Parathyroid adenoma (tissue), 2 donors: ENCODE measurements at regions not wholly inside any gene's neighbourhood (a gene's known extent, or its start where the extent isn't known, plus 50 kb on each side); places are given as distances from the start of the nearest gene placed in this dataset.
"Not testable (repeated sequence)": the region's sequence is repeated elsewhere in the genome, so short reads cannot be mapped to it uniquely, and the experiment has no call there.

ENCODE experiments used
- H2AFZ ChIP-seq: fragments of 300-600 bp; sonication (generic); one replicate; pipeline ENCODE4 v1.7.0; 2017; ENCODE audit warnings: antibody characterized with exemption, mild to moderate bottlenecking
- H3K27ac ChIP-seq: fragments of 300-600 bp; sonication (generic); one replicate; pipeline ENCODE4 v1.7.0; 2017
- H3K27me3 ChIP-seq: fragments of 300-600 bp; sonication (generic); one replicate; pipeline ENCODE4 v1.7.0; 2017; ENCODE audit warnings: low read length; ENCODE audit not compliant: control insufficient read depth, insufficient read depth
- H3K36me3 ChIP-seq: fragments of 300-600 bp; sonication (generic); one replicate; pipeline ENCODE4 v1.7.0; 2017; ENCODE audit warnings: low read length; ENCODE audit not compliant: control insufficient read depth, insufficient read depth
- H3K4me1 ChIP-seq: fragments of 300-600 bp; sonication (generic); one replicate; pipeline ENCODE4 v1.7.0; 2017; ENCODE audit warnings: control low read depth
- H3K4me2 ChIP-seq: fragments of 300-600 bp; sonication (generic); one replicate; pipeline ENCODE4 v1.7.0; 2017; ENCODE audit warnings: low read length
- H3K4me3 ChIP-seq: fragments of 300-600 bp; sonication (generic); one replicate; pipeline ENCODE4 v1.7.0; 2017; ENCODE audit warnings: low read depth, low read length
- H3K79me2 ChIP-seq: fragments of 300-600 bp; sonication (generic); one replicate; pipeline ENCODE4 v1.7.0; 2017; ENCODE audit warnings: control low read depth
- H3K9ac ChIP-seq: fragments of 300-600 bp; sonication (generic); one replicate; pipeline ENCODE4 v1.7.0; 2017; ENCODE audit warnings: mild to moderate bottlenecking
- H3K9me3 ChIP-seq: fragments of 300-600 bp; sonication (generic); one replicate; pipeline ENCODE4 v1.7.0; 2017; ENCODE audit warnings: low read length; ENCODE audit not compliant: control insufficient read depth
- CTCF ChIP-seq: fragments of 300-600 bp; sonication (generic); IDR thresholded peaks from one replicate; pipeline ENCODE4 v1.7.0; 2017; ENCODE audit warnings: antibody characterized with exemption, mild to moderate bottlenecking
- donor health status: primary hyperparathyroidism.

- H3K27ac ChIP-seq = no peak overlapping the region
- H3K9me3 ChIP-seq = no peaks in the 10 kb centered on the region
- no peak overlapping the region for H3K4me3 ChIP-seq
- H3K4me1 ChIP-seq = no peaks in the 10 kb centered on the region
- H3K79me2 ChIP-seq = no peaks in the 10 kb centered on the region
- no peak overlapping the region for H2AFZ ChIP-seq
- H3K9ac ChIP-seq = no peak overlapping the region
- TF ChIP-seq CTCF = no peak
- no peaks in the 10 kb centered on the region for H3K27me3 ChIP-seq
- H3K4me2 ChIP-seq = no peak overlapping the region
- no peaks in the 10 kb centered on the region for H3K36me3 ChIP-seq
These were observed 370.9 kb downstream of the PTPRU start for GRCh38 chr1:29607236-29607635.

GRCh38 chr1:29604796-29605195 lies 368.5 kb downstream of the PTPRU start:
- H3K9ac ChIP-seq, H3K4me1 ChIP-seq, H3K9me3 ChIP-seq, H3K36me3 ChIP-seq, H3K4me3 ChIP-seq, H3K4me2 ChIP-seq, H2AFZ ChIP-seq, H3K27me3 ChIP-seq, H3K79me2 ChIP-seq, H3K27ac ChIP-seq: not testable (repeated sequence)

GRCh38 chr1:29603622-29604021 lies 367.3 kb downstream of the PTPRU start:
- TF ChIP-seq CTCF = no peak
- Histone ChIP-seq H3K36me3 (no peaks in the 10 kb centered on the region), H3K27ac (no peak overlapping the region), H3K9me3 (no peaks in the 10 kb centered on the region), H3K4me3 (no peak overlapping the region), H3K4me1 (no peaks in the 10 kb centered on the region), H3K27me3 (no peaks in the 10 kb centered on the region), H3K9ac (no peak overlapping the region), H2AFZ (no peak overlapping the region), H3K79me2 (no peaks in the 10 kb centered on the region), H3K4me2 (no peak overlapping the region)

GRCh38 chr1:29602203-29602602 lies 365.9 kb downstream of the PTPRU start:
- Histone ChIP-seq H3K9me3 (no peaks in the 10 kb centered on the region), H3K36me3 (no peaks in the 10 kb centered on the region)

GRCh38 chr1:29601021-29601420 lies 364.7 kb downstream of the PTPRU start:
- Histone ChIP-seq H3K9ac (no peak overlapping the region), H3K4me1 (no peaks in the 10 kb centered on the region), H3K4me3 (no peak overlapping the region), H2AFZ (no peak overlapping the region), H3K36me3 (no peaks in the 10 kb centered on the region), H3K9me3 (no peaks in the 10 kb centered on the region), H3K27ac (no peak overlapping the region), H3K79me2 (no peaks in the 10 kb centered on the region), H3K4me2 (no peak overlapping the region), H3K27me3 (no peaks in the 10 kb centered on the region)
- TF ChIP-seq CTCF = no peak

More at GRCh38 chr1:29602203-29602602, 365.9 kb downstream of the PTPRU start:
- Histone ChIP-seq H3K4me1 (no peaks in the 10 kb centered on the region), H2AFZ (no peak overlapping the region), H3K27me3 (no peaks in the 10 kb centered on the region), H3K79me2 (no peaks in the 10 kb centered on the region), H3K27ac (no peak overlapping the region), H3K4me2 (no peak overlapping the region), H3K9ac (no peak overlapping the region), H3K4me3 (no peak overlapping the region)
- TF ChIP-seq CTCF = no peak
